Stimulated activated CD4-positive, alpha-beta T cell treated with anti-CD3 and anti-CD28 coated beads, Interleukin-2, amount 100 ng/mL, for 4 hours (primary cell): ENCODE measurements at regions not wholly inside any gene's neighbourhood (a gene's known extent, or its start where the extent isn't known, plus 50 kb on each side); places are given as distances from the start of the nearest gene placed in this dataset.
"Not testable (repeated sequence)": the region's sequence is repeated elsewhere in the genome, so short reads cannot be mapped to it uniquely, and the experiment has no call there.

Experiments
- DNase-seq: peaks from one replicate; pipeline ENCODE4 v3.0.0-alpha.2; 2020; ENCODE audit warnings: low read depth

- DNase-seq, result no peak
These were observed 185.8 kb downstream of the B3GLCT start for GRCh38 chr13:31385540-31385939.

- no peak for DNase-seq
These were observed 194.7 kb downstream of the B3GLCT start for GRCh38 chr13:31394506-31394905.

GRCh38 chr13:31395090-31395489, 195.3 kb downstream of the B3GLCT start:
- DNase-seq, result no peak

- DNase-seq, result no peak
These were observed 199.9 kb downstream of the B3GLCT start for GRCh38 chr13:31399690-31400089.

GRCh38 chr13:31403711-31404110, 203.9 kb downstream of the B3GLCT start:
- not testable (repeated sequence) for DNase-seq

- no peak for DNase-seq
These were observed 209.2 kb downstream of the B3GLCT start for GRCh38 chr13:31408927-31409326.

- no peak for DNase-seq
These were observed 210.0 kb downstream of the B3GLCT start for GRCh38 chr13:31409678-31410356.

GRCh38 chr13:31413516-31413915, 213.7 kb downstream of the B3GLCT start:
- no peak for DNase-seq

- no peak for DNase-seq
These were observed 216.3 kb downstream of the B3GLCT start for GRCh38 chr13:31416066-31416465.

GRCh38 chr13:31418186-31418585, 218.4 kb downstream of the B3GLCT start:
- DNase-seq, result no peak

GRCh38 chr13:31421756-31422155, 222.0 kb downstream of the B3GLCT start:
- no peak for DNase-seq

GRCh38 chr13:31424130-31424729, 224.5 kb downstream of the B3GLCT start:
- DNase-seq, result peak; percentile 18

- DNase-seq, result no peak
These were observed 226.6 kb downstream of the B3GLCT start for GRCh38 chr13:31426395-31426794.

- no peak for DNase-seq
These were observed 227.7 kb downstream of the B3GLCT start for GRCh38 chr13:31427151-31428100.

- peak; percentile 9 for DNase-seq
These were observed 232.0 kb downstream of the B3GLCT start for GRCh38 chr13:31431722-31432137.

GRCh38 chr13:31433207-31433606, 233.4 kb downstream of the B3GLCT start:
- no peak for DNase-seq

GRCh38 chr13:31433746-31434145, 234.0 kb downstream of the B3GLCT start:
- no peak for DNase-seq

GRCh38 chr13:31434613-31435012, 234.8 kb downstream of the B3GLCT start:
- DNase-seq, result no peak

- DNase-seq, result no peak
These were observed 235.8 kb downstream of the B3GLCT start for GRCh38 chr13:31435536-31435935.

GRCh38 chr13:31436478-31436877, 236.7 kb downstream of the B3GLCT start:
- DNase-seq, result no peak

GRCh38 chr13:31437975-31438374, 238.2 kb downstream of the B3GLCT start:
- no peak for DNase-seq

- no peak for DNase-seq
These were observed 240.4 kb downstream of the B3GLCT start for GRCh38 chr13:31440132-31440531.
